ENCODE measurements at regions not wholly inside any gene's neighbourhood (a gene's known extent, or its start where the extent isn't known, plus 50 kb on each side); places are given as distances from the start of the nearest gene placed in this dataset.
"Not testable (repeated sequence)": the region's sequence is repeated elsewhere in the genome, so short reads cannot be mapped to it uniquely, and the experiment has no call there.

GRCh38 chr9:39463696-39464095 is 108.2 kb downstream of the SPATA31A1 start:
- DNase-seq, result not testable (repeated sequence)

GRCh38 chr9:39464122-39464777 is 108.8 kb downstream of the SPATA31A1 start:
- peak; percentile 51 for DNase-seq

DNA sequence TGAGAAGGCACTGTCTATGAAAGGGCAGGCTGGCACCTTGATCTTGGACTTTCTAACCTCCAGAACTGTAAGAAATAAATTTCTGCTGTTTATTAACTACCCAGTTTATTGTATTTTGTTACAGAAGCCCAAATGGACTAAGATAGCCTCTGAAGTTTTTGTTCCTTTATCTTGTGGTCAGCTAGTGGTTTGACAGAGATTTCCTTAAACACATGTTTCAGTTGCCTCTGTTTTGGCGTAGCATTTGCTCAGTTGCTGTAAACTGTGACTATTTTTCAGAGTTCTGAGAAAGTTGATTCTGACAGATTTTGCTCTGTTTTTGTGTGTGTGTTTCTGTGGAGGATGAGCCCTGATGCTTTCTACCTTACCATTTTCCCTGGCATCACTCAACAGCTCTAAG is 119.0 kb downstream of the SPATA31A1 start:
- not testable (repeated sequence) for DNase-seq

- not testable (repeated sequence) for DNase-seq
Observed at GRCh38 chr9:39483073-39483472, 127.6 kb downstream of the SPATA31A1 start.

GRCh38 chr9:39483880-39484279 is 128.4 kb downstream of the SPATA31A1 start:
- DNase-seq, result not testable (repeated sequence)

GRCh38 chr9:39484292-39484691 is 128.8 kb downstream of the SPATA31A1 start:
- DNase-seq, result not testable (repeated sequence)

DNA sequence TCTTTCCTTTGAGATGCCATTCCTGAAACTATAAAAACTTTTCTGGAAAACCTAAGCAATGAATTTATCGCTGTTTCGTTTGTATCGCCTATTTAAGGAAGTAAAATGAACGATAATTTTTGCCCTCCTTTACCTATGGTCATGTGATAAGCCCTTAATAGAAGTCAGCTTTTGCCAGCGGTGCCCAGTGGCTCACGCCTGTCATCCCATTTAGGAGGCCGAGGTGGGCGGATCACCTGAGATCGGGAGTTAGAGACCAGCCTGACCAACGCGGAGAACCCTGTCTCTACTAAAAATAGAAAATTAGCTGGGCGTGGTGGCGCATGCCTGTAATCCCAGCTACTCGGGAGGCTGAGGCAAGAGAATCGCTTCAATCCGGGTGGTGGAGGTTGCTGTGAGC is 132.0 kb downstream of the SPATA31A1 start:
- not testable (repeated sequence) for DNase-seq

DNA sequence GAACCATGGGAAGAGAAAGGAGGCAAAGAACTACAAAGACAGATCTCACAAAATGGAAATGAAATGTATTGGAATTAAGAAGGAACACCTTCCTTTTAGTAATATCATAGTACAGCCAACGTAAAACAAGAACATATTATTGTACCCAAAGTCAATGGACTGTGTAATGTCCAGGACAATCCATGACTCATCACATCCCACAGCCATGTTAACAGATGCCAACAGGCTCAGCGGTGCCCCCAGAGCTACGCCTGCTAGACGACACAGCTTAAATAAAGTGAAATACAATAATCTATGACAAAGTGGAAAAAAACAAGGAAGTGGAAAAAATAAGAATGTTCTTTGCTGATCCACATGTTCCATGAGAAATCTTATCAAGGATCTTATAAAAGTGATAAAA is 140.8 kb downstream of the SPATA31A1 start:
- not testable (repeated sequence) for DNase-seq

DNA sequence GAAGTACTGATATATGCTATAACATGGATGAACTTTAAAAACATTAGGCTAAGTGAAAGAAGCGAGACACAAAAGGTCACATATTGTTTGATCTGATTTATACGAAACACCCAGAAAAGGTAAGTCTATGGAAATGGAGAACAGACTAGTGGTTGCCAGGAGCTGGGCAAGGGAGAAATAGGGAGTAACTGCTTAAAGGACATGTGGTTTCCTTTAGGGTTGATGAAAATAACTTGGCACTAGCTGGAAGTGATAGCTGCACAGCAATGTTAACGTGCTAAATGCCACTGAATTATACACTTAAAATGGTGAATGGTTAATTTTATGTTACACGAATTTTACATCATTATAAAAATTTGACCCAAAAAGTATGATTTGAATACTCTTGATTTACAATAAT is 147.7 kb downstream of the SPATA31A1 start:
- DNase-seq, result not testable (repeated sequence)

- not testable (repeated sequence) for DNase-seq
Observed at GRCh38 chr9:39527387-39528029, 172.0 kb downstream of the SPATA31A1 start.

GRCh38 chr9:39532597-39532996 is 177.1 kb downstream of the SPATA31A1 start:
- not testable (repeated sequence) for DNase-seq

- DNase-seq, result not testable (repeated sequence)
Observed at GRCh38 chr9:39533001-39533762, 177.7 kb downstream of the SPATA31A1 start.

- not testable (repeated sequence) for DNase-seq
Observed at GRCh38 chr9:39533763-39534548, 178.5 kb downstream of the SPATA31A1 start.

DNA sequence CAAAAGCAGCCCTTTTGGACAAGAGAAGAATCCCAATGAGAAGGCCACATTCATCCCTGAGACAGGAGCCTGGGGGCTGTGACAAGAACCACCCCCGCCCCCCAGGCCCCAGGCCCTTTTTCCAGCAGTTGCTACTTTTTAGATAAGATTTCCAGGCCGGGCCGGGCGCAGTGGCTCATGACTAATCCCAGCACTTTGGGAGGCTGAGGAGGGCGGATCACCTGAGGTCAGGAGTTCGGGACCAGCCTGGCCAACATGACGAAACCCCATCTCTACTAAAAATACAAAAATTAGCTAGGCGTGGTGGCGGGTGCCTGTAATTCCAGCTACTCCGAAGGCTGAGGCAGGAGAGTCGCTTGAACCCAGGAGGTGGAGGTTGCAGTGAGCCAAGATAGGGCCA is 179.4 kb downstream of the SPATA31A1 start:
- DNase-seq, result not testable (repeated sequence)

DNA sequence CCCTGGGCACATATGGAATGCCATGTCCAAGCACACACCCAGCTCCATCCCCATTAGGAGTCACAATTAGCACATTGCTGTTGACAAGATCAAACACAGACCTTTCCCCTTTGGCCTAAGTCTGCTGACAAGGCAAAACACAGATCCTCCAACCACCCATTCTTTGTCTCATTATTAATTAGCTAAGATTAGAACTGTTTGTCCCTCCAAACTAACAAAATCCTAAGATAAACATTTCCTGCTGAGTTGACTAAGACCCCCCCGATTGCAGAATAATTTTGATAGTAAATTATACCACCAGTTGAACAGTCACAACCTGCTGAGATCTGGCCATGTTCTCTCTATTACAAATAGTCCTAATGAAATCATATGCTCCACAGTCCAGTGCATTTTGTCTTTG is 186.7 kb downstream of the SPATA31A1 start:
- DNase-seq, result not testable (repeated sequence)

DNA sequence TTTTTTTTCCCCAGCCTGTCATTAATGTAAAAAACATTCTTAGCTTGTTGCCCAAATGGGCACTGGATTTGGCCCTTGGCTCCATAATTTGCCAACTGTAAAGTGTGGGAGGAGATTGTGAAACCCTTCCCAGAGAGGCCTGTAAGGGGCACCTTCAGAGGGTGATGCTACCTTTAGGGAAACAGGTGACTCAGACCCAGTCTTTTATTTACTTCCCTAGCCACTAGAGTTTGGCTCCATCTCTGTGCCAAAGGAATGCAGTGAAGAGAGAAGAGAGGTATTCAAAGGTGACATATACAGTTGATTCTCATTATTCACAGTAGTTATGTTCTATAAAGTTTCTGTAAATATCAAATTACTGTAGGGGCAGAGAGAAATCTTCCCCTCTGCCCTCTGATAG is 189.6 kb downstream of the SPATA31A1 start:
- not testable (repeated sequence) for DNase-seq

- DNase-seq, result not testable (repeated sequence)
Observed at GRCh38 chr9:39550573-39550972, 195.1 kb downstream of the SPATA31A1 start.

DNA sequence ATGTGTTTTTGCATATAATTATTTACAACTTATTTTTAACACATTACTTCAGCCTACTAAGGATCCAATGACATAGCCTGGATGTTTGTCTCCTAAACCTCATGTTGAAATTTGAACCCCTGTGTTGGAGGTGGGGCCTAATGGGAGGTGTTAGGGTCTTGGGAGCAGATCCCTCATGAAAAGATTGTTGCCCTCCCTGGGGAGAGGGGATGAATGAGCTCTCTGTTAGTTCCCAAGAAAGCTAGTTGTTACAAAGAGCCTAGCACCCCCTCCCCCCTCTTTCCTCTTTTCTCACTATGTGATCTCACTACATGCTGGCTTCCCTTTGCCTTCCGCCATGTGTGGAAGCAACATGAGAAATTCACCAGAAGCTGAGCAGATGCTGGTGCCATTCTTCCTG is 196.1 kb downstream of the SPATA31A1 start:
- DNase-seq, result not testable (repeated sequence)

- not testable (repeated sequence) for DNase-seq
Observed at GRCh38 chr9:39552242-39552881, 196.9 kb downstream of the SPATA31A1 start.

DNA sequence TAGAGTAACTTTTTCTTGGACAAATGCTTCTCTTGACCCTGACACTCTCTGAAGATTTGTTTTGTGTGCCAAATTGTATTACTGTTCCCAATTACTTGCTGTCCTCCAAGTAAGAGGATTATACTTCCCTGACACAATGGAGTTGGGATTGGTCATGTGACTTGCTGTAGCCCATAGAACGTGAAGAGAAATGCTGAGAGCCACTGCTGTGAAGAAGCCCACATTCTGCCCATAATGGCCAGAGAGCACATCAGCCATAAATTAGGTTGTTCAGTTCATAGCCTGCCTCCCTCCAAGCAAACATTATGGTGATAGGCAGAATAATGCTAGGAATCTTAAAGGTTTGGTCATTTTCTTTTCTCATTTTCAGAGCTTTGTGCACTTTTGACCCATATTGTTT is 198.9 kb downstream of the SPATA31A1 start:
- DNase-seq, result not testable (repeated sequence)

- peak; percentile 16 to 31 for DNase-seq
Observed at GRCh38 chr9:39559384-39559783, 203.9 kb downstream of the SPATA31A1 start.

DNA sequence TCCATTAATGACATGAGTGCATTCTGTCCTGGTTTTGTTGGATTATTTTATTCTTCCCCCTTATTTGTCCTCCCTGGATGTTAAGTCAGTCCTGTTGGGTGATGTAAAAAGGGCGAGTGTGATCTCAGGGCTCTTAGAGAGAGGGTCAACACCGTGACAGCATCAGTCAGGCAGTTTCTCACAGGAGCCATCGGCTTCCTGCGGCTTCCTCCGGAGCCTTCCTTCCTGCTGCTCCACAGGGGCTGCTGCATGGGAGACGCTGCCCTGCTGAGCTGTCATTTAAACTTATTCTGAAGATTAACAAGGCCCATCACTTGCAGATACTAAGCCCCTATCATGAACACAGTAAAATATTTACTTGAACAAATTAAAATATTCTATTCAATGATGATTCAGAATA is 211.3 kb downstream of the SPATA31A1 start:
- not testable (repeated sequence) for DNase-seq

Data from SHP77 (cell line).